Right ventricle myocardium inferior (tissue), 1 donor: ENCODE measurements at regions not wholly inside any gene's neighbourhood (a gene's known extent, or its start where the extent isn't known, plus 50 kb on each side); places are given as distances from the start of the nearest gene placed in this dataset.

Experiments
- ATAC-seq: fragments of 200-7000 bp; cut with Tn5 transposase; one replicate; pipeline ENCODE4 v1.9.1; 2020; ENCODE audit warnings: mild to moderate bottlenecking, moderate library complexity
- DNase-seq: peaks from one replicate; pipeline ENCODE4 v3.0.0; 2021; ENCODE audit errors: missing footprints
- intact Hi-C: fragments of 100-400 bp; cut with DNase I; formaldehyde crosslinking; loops from one replicate; pipeline ENCODE4 v1.11.0; 2022
- donor health status: DM: no; HTN: yes; CAD: no; lungs with severe emphysema.

DNA sequence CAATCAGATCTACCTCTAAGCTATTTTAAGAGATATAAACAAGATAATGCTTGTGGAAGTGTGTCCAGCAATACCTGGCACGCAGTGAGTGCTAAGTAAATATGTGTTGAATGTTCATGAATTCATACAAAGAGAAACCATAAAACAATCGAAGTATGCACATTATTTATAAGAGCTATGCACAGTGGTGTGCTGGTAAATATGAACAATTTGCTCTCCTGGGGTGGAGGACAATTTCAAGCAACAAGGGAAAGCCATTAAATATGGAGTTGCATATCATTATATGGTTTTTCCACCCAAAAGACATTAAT is 526.6 kb upstream of the MARCKS start:
- no peak for DNase-seq
- intact Hi-C loops = no loop called here
- no peak for ATAC-seq

DNA sequence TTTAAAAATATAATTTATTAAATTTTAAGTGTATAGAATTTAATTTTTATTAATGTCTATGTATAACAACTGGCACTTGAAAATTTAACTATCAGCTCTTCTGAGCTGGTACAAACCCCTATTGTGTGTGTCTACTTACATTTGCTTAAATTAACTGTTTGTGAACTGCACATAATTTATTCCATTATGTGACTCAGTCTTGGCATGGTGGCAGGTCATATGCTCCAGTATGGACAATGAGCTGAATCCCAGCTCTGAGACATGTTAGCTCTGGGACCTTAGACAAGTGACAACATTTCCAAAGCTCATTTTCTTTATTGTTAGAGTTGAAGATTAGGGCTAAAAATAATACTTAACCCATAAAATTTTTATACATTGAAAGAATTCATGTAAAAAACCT is 526.1 kb upstream of the MARCKS start:
- ATAC-seq (no peak), DNase-seq (no peak)
- intact Hi-C loops = no loop called here

DNA sequence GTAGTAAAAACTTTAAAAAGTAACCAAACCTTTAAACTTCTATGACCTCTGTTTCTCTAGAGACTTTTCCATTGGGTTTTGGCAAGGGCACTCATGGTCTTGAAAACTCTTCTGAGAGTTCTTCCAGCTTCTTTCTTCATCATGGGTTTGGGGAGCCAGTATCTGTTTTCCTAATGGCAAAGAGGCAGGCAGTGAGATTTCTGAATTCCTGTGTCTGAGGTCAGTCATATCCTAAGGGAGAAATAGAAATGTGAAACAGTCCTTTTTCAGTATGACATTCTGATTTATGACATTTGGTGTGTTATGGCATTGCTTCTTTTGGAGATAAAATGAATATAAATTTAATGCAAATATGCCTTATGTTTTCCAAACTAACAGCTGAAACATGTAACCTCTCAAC is 518.5 kb upstream of the MARCKS start:
- intact Hi-C loops = no loop called here
- ATAC-seq (peak; percentile 63), DNase-seq (no peak)

DNA sequence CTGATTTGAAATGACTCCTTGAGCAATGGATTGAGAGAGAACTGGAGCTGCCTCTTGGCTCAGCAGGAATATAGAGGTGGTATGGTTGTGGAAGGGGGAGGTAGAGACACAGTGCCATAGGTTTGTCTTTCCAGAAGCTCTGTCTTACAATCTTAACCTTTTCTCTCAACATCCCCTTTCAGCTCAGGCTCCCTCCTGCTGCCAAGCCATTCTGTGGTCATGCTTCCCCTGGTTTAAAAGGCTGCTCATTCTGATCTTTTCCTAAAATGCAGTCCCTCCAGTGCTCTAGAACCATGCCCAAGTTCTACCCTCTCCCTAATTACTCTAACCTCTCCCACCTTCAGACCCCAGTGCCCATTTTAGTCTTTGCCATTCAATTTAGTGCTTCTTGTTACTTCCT is 517.9 kb upstream of the MARCKS start:
- DNase-seq (no peak), ATAC-seq (no peak)
- intact Hi-C loops = no loop called here

DNA sequence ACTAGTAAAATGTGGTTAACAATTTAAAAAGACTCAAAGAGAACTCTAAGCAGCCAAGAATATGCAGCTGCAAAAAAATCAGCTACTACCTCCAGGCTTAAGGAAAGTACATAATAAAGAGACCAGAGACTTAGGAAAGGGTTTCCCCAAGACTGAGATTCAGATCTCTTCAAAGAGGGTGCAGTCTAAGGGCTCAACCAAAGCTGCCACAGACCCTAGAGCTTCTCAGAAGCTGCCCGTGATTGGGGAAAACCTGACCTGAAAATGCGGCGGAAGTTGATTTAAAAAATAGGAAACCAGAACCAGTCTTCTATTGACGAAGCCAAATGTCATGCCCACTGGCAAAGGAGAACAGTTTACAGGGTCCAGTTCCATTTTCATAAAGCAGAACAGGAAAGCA is 516.8 kb upstream of the MARCKS start:
- DNase-seq = no peak
- intact Hi-C loops = no loop called here
- ATAC-seq = no peak

DNA sequence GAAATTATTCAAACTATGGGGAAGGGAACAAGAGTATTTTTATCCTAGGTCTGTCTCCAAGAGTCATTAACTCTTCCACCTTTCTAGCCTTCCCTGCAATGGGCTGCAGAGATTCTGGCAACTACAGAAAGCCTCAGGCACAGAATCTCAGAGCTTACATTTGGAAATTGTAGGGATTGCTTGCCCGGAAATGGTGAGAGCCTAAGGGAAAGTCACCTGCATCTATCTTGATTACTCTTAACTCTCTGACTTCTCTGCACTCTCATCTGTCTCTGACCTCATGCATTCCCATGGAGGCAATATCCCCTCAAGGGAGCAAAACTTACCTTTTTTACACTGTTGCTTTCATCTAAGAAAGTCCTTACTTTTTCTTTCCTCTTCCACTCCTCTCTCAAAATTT is 513.2 kb upstream of the MARCKS start:
- intact Hi-C loops = no loop called here
- DNase-seq = no peak
- no peak for ATAC-seq

DNA sequence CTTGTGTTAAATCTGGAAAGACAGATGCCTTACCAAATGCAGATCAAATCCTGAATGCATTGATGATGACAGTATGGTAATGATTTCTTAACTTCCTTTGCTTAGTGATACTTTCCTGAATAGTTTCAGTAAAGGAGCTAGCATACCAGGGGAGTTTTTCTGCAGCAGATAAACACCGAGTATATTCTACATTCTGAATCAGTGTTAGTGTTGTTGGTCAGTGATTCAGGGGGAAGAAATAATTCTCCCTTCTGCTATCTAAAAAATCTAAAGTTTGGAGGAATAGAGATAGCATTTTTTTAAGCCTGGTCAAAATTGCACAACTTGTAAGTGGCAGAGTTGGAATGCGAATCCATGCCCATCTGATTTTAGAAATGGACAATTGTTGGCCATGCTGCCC is 512.2 kb upstream of the MARCKS start:
- ATAC-seq = no peak
- intact Hi-C loops = no loop called here

DNA sequence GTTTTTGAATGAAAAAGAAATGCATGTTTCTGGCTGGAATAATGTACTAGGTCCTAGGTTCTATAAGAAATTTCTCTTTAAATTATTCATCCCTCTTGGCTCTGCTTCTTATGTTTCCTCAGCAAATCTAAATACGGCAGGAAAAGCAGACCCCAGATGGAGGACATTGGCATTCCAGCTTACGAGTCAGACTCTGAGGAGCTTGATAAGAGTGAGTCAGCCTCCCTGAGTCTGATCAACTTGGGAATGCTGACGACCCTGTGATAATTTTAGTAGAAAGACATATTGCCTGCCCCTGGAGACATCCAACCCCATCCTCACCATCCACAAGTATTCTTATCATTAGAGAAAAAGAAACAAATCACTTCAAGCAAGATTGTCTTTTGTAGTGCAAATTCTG is 509.7 kb upstream of the MARCKS start:
- DNase-seq (no peak), ATAC-seq (no peak)
- intact Hi-C loops = no loop called here

More for the DNA sequence above, 512.2 kb upstream of the MARCKS start:
- DNase-seq = no peak

DNA sequence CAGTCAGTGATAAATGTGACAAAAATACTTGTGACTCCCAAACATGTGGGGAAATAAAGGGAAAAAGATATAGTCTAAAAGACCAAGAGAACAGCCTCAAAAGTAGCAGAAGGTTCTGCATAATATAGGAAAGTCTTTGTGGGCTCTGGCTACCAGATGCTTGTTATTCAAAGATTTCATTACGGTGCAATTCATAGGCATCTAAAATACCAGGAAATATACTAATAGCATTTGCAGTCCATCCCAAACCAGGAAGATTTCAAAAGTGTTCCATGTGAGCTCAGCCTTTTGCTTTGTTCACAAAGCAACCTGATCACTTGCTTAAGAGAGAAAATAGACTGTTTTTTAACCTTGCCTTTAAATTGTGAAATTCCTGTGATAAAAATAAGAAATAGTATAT is 506.7 kb upstream of the MARCKS start:
- ATAC-seq = no peak
- intact Hi-C loops = no loop called here
- DNase-seq = no peak

DNA sequence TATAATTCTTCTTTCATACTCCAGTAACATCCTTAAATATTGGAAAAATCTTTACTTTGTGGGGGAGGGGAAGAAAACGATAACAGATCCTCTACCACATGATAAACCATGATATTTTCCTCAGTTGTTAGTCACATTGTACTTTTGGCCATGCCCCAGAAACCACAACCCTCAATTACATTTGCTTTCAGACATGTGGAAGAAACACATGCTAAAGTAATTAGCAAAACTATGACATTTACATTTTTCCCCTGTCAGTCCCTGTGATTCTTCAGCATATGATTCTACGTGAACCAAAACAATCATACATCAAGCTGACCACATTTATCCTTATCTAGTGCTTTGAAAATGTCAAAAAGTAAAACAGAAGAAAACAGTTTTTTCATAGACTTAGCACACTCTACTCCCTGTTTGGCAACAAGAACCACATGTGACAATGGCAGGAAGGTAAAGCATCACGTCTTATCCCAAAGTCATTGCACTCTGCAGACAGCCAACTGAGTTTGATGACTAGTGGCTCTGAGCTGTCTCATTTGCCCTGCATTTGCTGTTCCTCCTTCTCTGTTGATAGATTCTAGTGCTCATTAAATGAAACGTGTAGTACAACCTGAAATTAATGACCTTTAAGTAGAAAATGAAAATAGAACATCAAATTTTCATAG is 505.8 kb upstream of the MARCKS start:
- DNase-seq (no peak), ATAC-seq (no peak)
- intact Hi-C loops = no loop called here

DNA sequence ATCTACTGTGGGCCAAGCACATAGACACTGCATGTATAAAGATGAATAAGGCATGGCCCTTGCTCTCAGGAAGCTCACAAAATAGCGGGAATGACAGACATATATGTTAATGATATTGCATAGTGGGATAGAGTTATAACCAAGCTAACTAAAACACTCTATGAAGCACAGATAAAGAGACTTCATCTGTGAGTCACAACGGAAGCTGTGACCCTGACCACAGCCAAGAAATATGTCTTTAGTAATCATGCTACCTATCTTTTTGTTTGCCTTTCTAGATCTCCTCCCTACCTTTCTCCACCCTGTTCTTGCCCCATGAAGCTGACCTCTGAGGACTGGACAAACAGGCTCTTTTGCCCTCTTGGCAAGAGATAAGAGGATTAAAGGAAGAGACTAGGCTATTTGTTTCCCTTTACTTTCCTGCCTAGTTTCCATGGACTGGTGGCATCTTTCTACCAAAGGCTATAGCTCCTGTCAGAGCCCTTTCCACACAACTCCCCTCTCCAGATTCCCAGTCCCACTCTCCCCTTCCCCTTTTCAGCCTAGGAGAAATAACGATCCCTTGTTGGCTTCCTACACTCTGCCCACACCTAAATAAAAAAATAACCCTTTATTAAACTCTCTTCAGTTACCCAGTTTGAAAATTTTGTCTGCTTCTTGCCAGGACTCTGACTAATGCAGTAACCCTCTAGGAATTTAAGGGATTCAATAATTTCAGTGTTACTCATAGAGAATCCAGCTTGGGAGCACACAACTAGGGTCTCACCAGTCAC is 504.9 kb upstream of the MARCKS start:
- intact Hi-C loops = no loop called here
- ATAC-seq = no peak

DNA sequence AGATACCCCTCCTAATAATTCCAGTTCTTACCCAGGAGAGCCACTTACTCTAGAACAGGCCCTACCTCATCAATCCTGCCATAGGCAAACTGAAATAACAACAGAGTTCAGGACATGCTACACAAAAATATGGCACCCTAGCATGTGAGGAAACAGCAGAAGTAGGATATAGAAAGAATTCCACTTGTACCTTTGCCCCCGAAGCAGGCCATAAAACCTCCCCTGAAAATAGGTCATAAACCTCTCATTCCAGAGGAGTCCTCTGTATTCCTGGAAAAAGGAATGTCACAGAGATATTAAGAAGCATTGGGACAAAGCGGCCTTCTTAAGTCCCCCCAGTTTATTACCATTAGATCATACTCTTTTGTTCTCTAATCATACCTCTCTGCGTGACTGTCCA is 504.3 kb upstream of the MARCKS start:
- ATAC-seq (no peak), DNase-seq (no peak)
- intact Hi-C loops = no loop called here

More for the DNA sequence above, 504.9 kb upstream of the MARCKS start:
- DNase-seq = no peak

DNA sequence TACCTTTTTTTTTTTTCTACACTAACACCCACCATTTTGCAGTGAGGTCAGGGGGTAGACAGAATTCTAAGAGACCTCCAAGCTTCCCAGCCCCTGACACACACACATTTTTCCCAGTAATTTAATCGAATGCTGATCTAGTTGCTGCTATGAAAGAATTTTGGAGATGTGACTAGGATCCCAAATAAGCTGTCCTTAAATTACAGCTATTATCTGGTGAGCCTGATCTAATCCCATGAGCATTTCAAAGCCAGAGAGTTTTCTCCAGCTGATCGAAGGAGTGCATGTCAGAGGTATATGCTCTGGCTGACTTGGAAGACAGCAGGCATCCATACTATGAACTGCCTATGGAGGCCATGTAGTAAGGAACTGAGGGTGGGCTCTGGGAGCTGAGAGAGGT is 503.8 kb upstream of the MARCKS start:
- intact Hi-C loops = no loop called here
- DNase-seq (no peak), ATAC-seq (no peak)

DNA sequence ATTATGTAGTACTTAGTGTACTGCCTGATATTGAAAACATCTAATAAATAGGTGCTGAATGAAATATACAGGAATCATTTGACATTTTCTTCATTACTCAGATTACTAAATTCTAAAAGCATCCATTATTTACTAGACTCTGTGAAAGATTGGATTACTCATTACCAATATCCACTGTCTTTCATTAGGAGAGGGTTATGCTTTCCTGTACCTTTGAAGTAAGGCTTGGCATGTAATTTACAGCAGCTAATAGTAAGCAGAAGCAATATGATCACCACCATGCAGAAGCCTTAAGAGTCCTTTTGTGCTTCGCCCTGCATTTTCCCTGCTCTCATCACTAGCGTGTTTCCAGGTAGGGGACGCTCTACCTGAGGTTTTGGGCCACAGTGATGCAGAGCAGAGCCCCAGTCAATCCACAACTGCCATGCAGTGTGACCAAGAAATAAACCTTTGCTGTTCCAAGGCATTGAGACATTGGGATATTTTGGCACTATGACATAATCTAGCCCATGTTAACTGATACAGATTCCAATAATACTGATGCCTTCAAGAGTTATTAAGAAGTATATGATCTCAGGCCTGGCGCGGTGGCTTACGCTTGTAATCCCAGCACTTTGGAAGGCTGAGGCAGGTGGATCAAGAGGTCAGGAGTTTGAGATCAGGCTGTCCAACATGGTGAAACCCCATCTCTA is 502.8 kb upstream of the MARCKS start:
- intact Hi-C loops = no loop called here

DNA sequence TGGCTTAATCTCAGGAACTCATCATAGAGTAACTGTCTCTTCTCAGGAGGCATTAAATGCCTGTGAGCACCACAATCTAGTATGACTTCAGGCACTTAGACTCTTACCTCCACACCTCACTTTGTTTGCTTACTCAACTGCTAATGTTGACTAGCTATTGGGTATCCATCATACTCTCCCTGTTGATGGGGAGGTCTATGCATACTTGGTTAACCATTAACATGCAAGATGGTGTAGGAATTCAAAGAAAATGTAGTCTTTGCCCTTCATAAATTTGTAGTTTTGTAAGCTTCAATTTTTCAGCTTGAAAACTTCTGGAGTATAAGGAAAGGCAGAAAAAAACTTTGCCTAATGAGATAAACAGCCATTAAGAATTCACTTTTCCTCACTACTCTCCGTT is 501.0 kb upstream of the MARCKS start:
- intact Hi-C loops = loop anchor here (5.0 kb wide), 1 partner anchor 49 kb away; no protein-coding TSS in a partner anchor
- ATAC-seq (no peak), DNase-seq (no peak)

More for the DNA sequence above, 502.8 kb upstream of the MARCKS start:
- DNase-seq (no peak), ATAC-seq (no peak)

DNA sequence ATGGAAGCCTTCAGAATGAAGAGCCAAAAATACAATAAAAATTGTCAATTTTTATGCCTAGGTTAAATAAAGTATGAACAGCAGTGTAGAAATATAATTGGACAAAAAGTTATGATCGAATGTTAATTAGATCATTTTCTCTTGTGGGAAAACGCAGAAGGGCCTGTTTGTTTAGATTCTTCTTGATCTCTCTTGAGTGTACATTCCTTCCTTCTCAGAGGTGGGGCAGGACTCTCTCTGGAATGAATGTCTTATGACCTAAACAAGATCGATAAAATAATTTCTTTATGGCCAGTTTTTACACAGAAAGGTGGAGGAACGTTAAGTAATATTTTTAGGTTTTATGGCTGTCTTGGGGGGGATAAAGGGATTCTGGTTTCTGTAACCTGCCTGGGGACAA is 500.1 kb upstream of the MARCKS start:
- DNase-seq = no peak
- intact Hi-C loops = loop anchor here (5.0 kb wide), 1 partner anchor 50 kb away; no protein-coding TSS in a partner anchor
- no peak for ATAC-seq

DNA sequence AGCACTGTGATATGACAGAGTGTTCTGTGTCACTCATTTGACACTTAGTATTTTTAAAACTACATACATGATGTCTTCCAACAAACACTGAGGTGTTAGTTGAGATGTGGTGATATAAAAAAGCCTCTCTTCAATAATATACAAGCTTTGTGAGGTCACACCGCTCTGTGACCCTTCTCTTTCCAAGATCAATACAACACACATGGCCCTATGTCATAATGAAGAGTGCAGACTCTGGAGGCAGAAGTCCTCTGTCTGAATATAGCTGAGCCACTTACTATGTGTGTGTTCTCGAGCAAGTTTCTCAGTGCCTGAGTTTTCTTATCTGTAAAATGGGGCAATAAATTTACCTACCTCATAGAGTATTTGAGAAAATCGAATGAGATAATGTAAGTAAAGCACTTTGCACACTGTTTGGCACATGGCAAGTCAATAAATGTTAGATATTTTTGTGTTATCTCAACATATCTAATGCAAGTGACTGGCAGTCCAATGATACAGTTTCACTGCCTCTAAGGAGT is 499.0 kb upstream of the MARCKS start:
- intact Hi-C loops = loop anchor here (5.0 kb wide), 1 partner anchor 51 kb away; no protein-coding TSS in a partner anchor
- ATAC-seq = no peak

DNA sequence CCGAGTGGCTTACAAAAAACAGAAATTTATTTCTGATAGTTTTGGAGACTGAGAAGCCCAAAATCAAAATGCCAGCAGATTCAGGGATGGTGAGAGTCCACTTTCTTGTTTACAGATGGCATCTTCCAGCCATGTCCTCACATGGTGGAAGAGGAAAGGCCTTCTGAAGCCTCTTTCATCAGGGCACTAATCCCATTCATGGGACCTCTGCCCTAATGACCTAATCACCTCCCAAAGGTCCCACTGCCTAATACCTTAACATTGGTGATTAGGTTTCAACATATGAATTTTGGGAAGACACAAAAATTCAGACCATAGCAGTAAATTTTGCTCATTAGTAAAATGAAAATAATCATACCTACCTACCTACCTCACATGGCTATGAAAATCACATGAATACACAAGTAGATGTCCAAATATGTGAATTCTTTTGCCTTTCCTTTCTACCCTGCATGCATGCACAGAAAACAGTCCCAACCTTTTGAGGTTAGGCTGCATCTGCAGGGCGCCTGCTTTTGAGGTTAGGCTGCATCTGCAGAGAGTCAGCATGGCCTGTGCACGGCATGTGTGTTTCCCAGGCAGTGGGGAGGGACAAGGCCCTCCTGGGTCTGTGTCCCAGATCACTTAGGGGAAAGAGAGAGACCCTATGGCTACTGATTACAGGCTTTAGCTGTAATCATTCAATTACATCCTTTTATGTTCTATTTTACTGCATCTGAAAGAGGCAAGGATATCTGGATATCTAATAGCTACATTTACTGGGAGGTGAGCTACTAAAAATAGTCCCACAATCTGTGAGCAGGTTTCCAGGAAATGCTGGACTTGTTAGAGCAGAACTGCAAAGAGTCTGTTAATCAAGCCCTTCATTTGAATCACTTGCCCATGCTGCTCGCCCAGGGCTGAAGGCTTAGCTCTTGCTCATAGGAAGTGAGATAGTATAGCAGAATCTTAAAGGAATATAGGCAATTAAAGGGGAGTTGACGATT is 497.7 kb upstream of the MARCKS start:
- intact Hi-C loops = loop anchor here (5.0 kb wide), 2 partner anchors 52 to 498 kb away; partner anchors contain the start of gene MARCKS
- ATAC-seq = no peak
- no peak for DNase-seq

More for the DNA sequence above, 499.0 kb upstream of the MARCKS start:
- no peak for DNase-seq
